Mesenchymal stem cell (in vitro differentiated cells and primary cell): ENCODE measurements at regions not wholly inside any gene's neighbourhood (a gene's known extent, or its start where the extent isn't known, plus 50 kb on each side); places are given as distances from the start of the nearest gene placed in this dataset.

Experiments used
- DNase-seq: peaks from one replicate; pipeline ENCODE4 v3.0.0-alpha.2; 2013
- H2AFZ ChIP-seq: one replicate; pipeline ENCODE4 v1.6.1; 2013; ENCODE audit warnings: low read depth, mild to moderate bottlenecking, control low read depth, inconsistent platforms, low read length, moderate library complexity
- H2AK5ac ChIP-seq: 2 replicates; pipeline ENCODE4 v1.6.1; 2013; ENCODE audit warnings: low read length, moderate library complexity, mild to moderate bottlenecking, inconsistent platforms; ENCODE audit not compliant: severe bottlenecking
- H2BK120ac ChIP-seq: one replicate; pipeline ENCODE4 v1.6.1; 2013; ENCODE audit warnings: low read depth, mild to moderate bottlenecking, inconsistent platforms, low read length, moderate library complexity
- H2BK12ac ChIP-seq, 2 experiments: one replicate each; pipeline ENCODE4 v1.6.1; 2013; ENCODE audit warnings: inconsistent platforms in 2 of 2, low read length in 2 of 2, mild to moderate bottlenecking in 2 of 2, moderate library complexity in 2 of 2, control low read depth in 1 of 2
- H2BK15ac ChIP-seq: one replicate; pipeline ENCODE4 v1.6.1; 2013; ENCODE audit warnings: mild to moderate bottlenecking, low read depth, inconsistent platforms; ENCODE audit not compliant: poor library complexity, severe bottlenecking
- H2BK5ac ChIP-seq: 2 replicates; pipeline ENCODE4 v1.6.1; 2013; ENCODE audit warnings: low read depth, mild to moderate bottlenecking, low read length, control low read depth, inconsistent platforms; ENCODE audit not compliant: poor library complexity, severe bottlenecking
- H3K14ac ChIP-seq, 2 experiments: one replicate each; pipeline ENCODE4 v1.6.1; 2013; ENCODE audit warnings: inconsistent platforms in 2 of 2, low read length in 2 of 2, control low read depth in 1 of 2, mild to moderate bottlenecking in 1 of 2, moderate library complexity in 1 of 2
- H3K18ac ChIP-seq, 2 experiments: one replicate each; pipeline ENCODE4 v1.6.1; 2013; ENCODE audit warnings: inconsistent platforms in 2 of 2, low read length in 2 of 2, control low read depth in 1 of 2, low read depth in 1 of 2, mild to moderate bottlenecking in 1 of 2
- H3K23ac ChIP-seq, 2 experiments: one replicate each; pipeline ENCODE4 v1.6.1; 2013; ENCODE audit warnings: inconsistent platforms in 2 of 2, low read length in 2 of 2, mild to moderate bottlenecking in 2 of 2, moderate library complexity in 2 of 2, control low read depth in 1 of 2
- H3K27ac ChIP-seq: 2 replicates; pipeline ENCODE4 v1.5.1; 2013; ENCODE audit warnings: mild to moderate bottlenecking, moderate library complexity, low read length, control low read depth, inconsistent platforms; ENCODE audit not compliant: poor library complexity, severe bottlenecking
- H3K27me3 ChIP-seq, 2 experiments: 2 replicates each; pipeline versions ENCODE4 v1.6.1 to v1.7.0; 2013; ENCODE audit warnings: low read length in 2 of 2, mild to moderate bottlenecking in 2 of 2, moderate library complexity in 2 of 2, control low read depth in 1 of 2, inconsistent platforms in 1 of 2; ENCODE audit not compliant: control insufficient read depth in 1 of 2, insufficient read depth in 1 of 2
- H3K36me3 ChIP-seq, 2 experiments: 2 replicates each; pipeline versions ENCODE4 v1.6.1 to v1.7.0; 2013; ENCODE audit warnings: low read length in 2 of 2, control low read depth in 1 of 2, inconsistent platforms in 1 of 2, low read depth in 1 of 2, mild to moderate bottlenecking in 1 of 2; ENCODE audit not compliant: insufficient read depth in 2 of 2, control insufficient read depth in 1 of 2
- H3K4ac ChIP-seq, 2 experiments: one replicate each; pipeline ENCODE4 v1.6.1; 2013; ENCODE audit warnings: inconsistent platforms in 2 of 2, low read length in 2 of 2, mild to moderate bottlenecking in 2 of 2, moderate library complexity in 2 of 2, control low read depth in 1 of 2, low read depth in 1 of 2
- H3K4me1 ChIP-seq: 2 replicates; pipeline ENCODE4 v1.6.1; 2013; ENCODE audit warnings: low read depth, low read length, control low read depth; ENCODE audit not compliant: control insufficient read depth, insufficient read depth
- H3K4me2 ChIP-seq: 2 replicates; pipeline ENCODE4 v1.6.1; 2013; ENCODE audit warnings: low read length, mild to moderate bottlenecking, inconsistent platforms; ENCODE audit not compliant: poor library complexity, severe bottlenecking
- H3K4me3 ChIP-seq, 2 experiments: 2 replicates each; pipeline versions ENCODE4 v1.5.1 to v1.7.0; 2013; ENCODE audit warnings: low read length in 2 of 2, mild to moderate bottlenecking in 2 of 2, control low read depth in 1 of 2, low read depth in 1 of 2; ENCODE audit not compliant: insufficient read depth in 1 of 2
- H3K79me1 ChIP-seq: replicated peaks from 2 replicates; pipeline ENCODE4 v1.6.1; 2013; ENCODE audit warnings: mild to moderate bottlenecking, control low read depth, low read length, inconsistent platforms; ENCODE audit not compliant: poor library complexity, severe bottlenecking
- H3K9ac ChIP-seq: 2 replicates; pipeline ENCODE4 v1.7.0; 2013; ENCODE audit warnings: mild to moderate bottlenecking, low read length, moderate library complexity
- H3K9me3 ChIP-seq: 2 replicates; pipeline ENCODE4 v1.7.0; 2013; ENCODE audit warnings: mild to moderate bottlenecking, low read length; ENCODE audit not compliant: control insufficient read depth
- H4K8ac ChIP-seq: one replicate; pipeline ENCODE4 v1.6.1; 2013; ENCODE audit warnings: inconsistent platforms, mild to moderate bottlenecking, low read length, moderate library complexity
- H4K91ac ChIP-seq: one replicate; pipeline ENCODE4 v1.6.1; 2013; ENCODE audit warnings: mild to moderate bottlenecking, low read length, inconsistent platforms
- WGBS: methylation state at CpG from one replicate; pipeline ENCODE4 v1.1.7; 2013; ENCODE audit warnings: mixed read lengths; 5-methylcytosine and 5-hydroxymethylcytosine counted together

GRCh38 chr18:45250479-45250878 lies 364.8 kb upstream of the SLC14A2 start:
- Histone ChIP-seq H3K9ac (no peak overlapping the region), H2AFZ (no peak overlapping the region), H3K4me2 (no peak overlapping the region), H4K91ac (no peak overlapping the region), H2BK12ac (no peak overlapping the region), H3K4me3 (no peak overlapping the region), H2BK120ac (no peak overlapping the region), H3K14ac (no peak overlapping the region), H3K23ac (no peak overlapping the region), H2AK5ac (no peak overlapping the region), H3K36me3 (no peaks in the 10 kb centered on the region), H4K8ac (no peak overlapping the region), H3K27me3 (no peaks in the 10 kb centered on the region), H3K27ac (no peak overlapping the region), H3K79me1 (no peaks in the 10 kb centered on the region), H3K4me1 (peaks cover 7% of the 10 kb centered on the region), H3K4ac (no peak overlapping the region), H2BK15ac (no peak overlapping the region), H3K9me3 (no peaks in the 10 kb centered on the region), H2BK5ac (no peak overlapping the region), H3K18ac (no peak overlapping the region)
- 27% methylated on average over 1 of the region's 3 CpGs for WGBS
- peak; percentile 88 for DNase-seq

- Histone ChIP-seq H3K4ac (no peak overlapping the region), H3K27me3 (no peaks in the 10 kb centered on the region), H3K9ac (no peak overlapping the region), H3K36me3 (no peaks in the 10 kb centered on the region), H2BK12ac (peak overlapping the region; percentile 74 to 95), H2BK120ac (peak overlapping the region; percentile 38), H3K18ac (peak overlapping the region; percentile 70 to 87), H3K4me3 (no peak overlapping the region), H3K23ac (no peak overlapping the region), H2AK5ac (no peak overlapping the region), H4K8ac (peak overlapping the region; percentile 72), H3K27ac (no peak overlapping the region), H4K91ac (no peak overlapping the region), H3K4me1 (peaks cover 10% of the 10 kb centered on the region), H2BK15ac (no peak overlapping the region), H2AFZ (no peak overlapping the region), H2BK5ac (no peak overlapping the region), H3K4me2 (no peak overlapping the region), H3K14ac (no peak overlapping the region), H3K79me1 (no peaks in the 10 kb centered on the region), H3K9me3 (no peaks in the 10 kb centered on the region)
- DNase-seq = peak; percentile 18
- 80% methylated on average over 4 of the region's 4 CpGs for WGBS
Observed at GRCh38 chr18:45251236-45251635, 364.0 kb upstream of the SLC14A2 start.

- Histone ChIP-seq H2BK12ac (no peak overlapping the region), H2BK15ac (no peak overlapping the region), H3K9ac (no peak overlapping the region), H3K14ac (no peak overlapping the region), H4K91ac (no peak overlapping the region), H3K9me3 (no peaks in the 10 kb centered on the region), H3K27ac (no peak overlapping the region), H2BK5ac (no peak overlapping the region), H3K4me2 (no peak overlapping the region), H3K4me3 (no peak overlapping the region), H3K18ac (no peak overlapping the region), H3K4me1 (peaks cover 10% of the 10 kb centered on the region), H3K27me3 (no peaks in the 10 kb centered on the region), H3K79me1 (no peaks in the 10 kb centered on the region), H4K8ac (no peak overlapping the region), H3K4ac (no peak overlapping the region), H2BK120ac (no peak overlapping the region), H2AFZ (no peak overlapping the region), H2AK5ac (no peak overlapping the region), H3K23ac (no peak overlapping the region), H3K36me3 (no peaks in the 10 kb centered on the region)
- no peak for DNase-seq
- WGBS = 60% methylated on average over 2 of the region's 2 CpGs
Observed at GRCh38 chr18:45252474-45252873, 362.8 kb upstream of the SLC14A2 start.

GRCh38 chr18:45253056-45253565 lies 362.2 kb upstream of the SLC14A2 start:
- H4K8ac ChIP-seq = no peak overlapping the region
- no peaks in the 10 kb centered on the region for H3K79me1 ChIP-seq
- H3K9ac ChIP-seq = no peak overlapping the region
- peak overlapping the region in 1 of 2 experiments; percentile 15 for H3K4ac ChIP-seq
- 95% methylated on average over 6 of the region's 6 CpGs for WGBS
- H2BK5ac ChIP-seq = no peak overlapping the region
- H3K18ac ChIP-seq = peak overlapping the region in 1 of 2 experiments; percentile 7
- H3K4me2 ChIP-seq = no peak overlapping the region
- no peak overlapping the region for H2BK15ac ChIP-seq
- DNase-seq = no peak
- no peak overlapping the region for H2AFZ ChIP-seq
- no peaks in the 10 kb centered on the region for H3K36me3 ChIP-seq
- H3K27me3 ChIP-seq = no peaks in the 10 kb centered on the region
- no peak overlapping the region for H2BK120ac ChIP-seq
- no peak overlapping the region for H3K23ac ChIP-seq
- H4K91ac ChIP-seq = no peak overlapping the region
- no peak overlapping the region for H3K14ac ChIP-seq
- peaks cover 10% of the 10 kb centered on the region for H3K4me1 ChIP-seq
- no peaks in the 10 kb centered on the region for H3K9me3 ChIP-seq
- no peak overlapping the region for H3K27ac ChIP-seq
- peak overlapping the region; percentile 88 to 91 for H2BK12ac ChIP-seq
- no peak overlapping the region for H2AK5ac ChIP-seq
- H3K4me3 ChIP-seq = no peak overlapping the region
